GM21526 (cell line): ENCODE measurements at regions not wholly inside any gene's neighbourhood (a gene's known extent, or its start where the extent isn't known, plus 50 kb on each side); places are given as distances from the start of the nearest gene placed in this dataset.

ENCODE experiments used
- ATAC-seq: cut with Tn5 transposase; IDR thresholded peaks from one replicate; pipeline ENCODE4 v1.9.1; 2021; ENCODE audit warnings: moderate library complexity; ENCODE audit not compliant: unreplicated experiment, low FRiP score

GRCh38 chr2:192278701-192279100, 84.0 kb upstream of the TMEFF2 start:
- no peak for ATAC-seq

GRCh38 chr2:192277494-192278109, 82.9 kb upstream of the TMEFF2 start:
- ATAC-seq, result peak; percentile 59

GRCh38 chr2:192275632-192276031, 80.9 kb upstream of the TMEFF2 start:
- no peak for ATAC-seq

- no peak for ATAC-seq
Observed at GRCh38 chr2:192267484-192267883, 72.8 kb upstream of the TMEFF2 start.

- no peak for ATAC-seq
Observed at GRCh38 chr2:192265751-192266150, 71.0 kb upstream of the TMEFF2 start.

GRCh38 chr2:192254444-192254843, 59.7 kb upstream of the TMEFF2 start:
- ATAC-seq, result no peak

GRCh38 chr2:192253692-192254091, 59.0 kb upstream of the TMEFF2 start:
- no peak for ATAC-seq

GRCh38 chr2:192250961-192251360, 56.2 kb upstream of the TMEFF2 start:
- no peak for ATAC-seq

- no peak for ATAC-seq
Observed at GRCh38 chr2:192247456-192247855, 52.7 kb upstream of the TMEFF2 start.

GRCh38 chr2:192246297-192246696, 51.6 kb upstream of the TMEFF2 start:
- ATAC-seq, result no peak

GRCh38 chr2:192245329-192245728, 50.6 kb upstream of the TMEFF2 start:
- ATAC-seq, result no peak
